GM10248 (cell line): ENCODE measurements at regions not wholly inside any gene's neighbourhood (a gene's known extent, or its start where the extent isn't known, plus 50 kb on each side); places are given as distances from the start of the nearest gene placed in this dataset.

ENCODE experiments used
- CTCF ChIA-PET: fragments of 300-600 bp; sonication (Branson Sonifier 250); formaldehyde crosslinking; extraction: SDS; loops from one replicate; lab custom pipeline; 2021; ENCODE audit warnings: antibody characterized with exemption; lab: Yijun Ruan, JAX
- POLR2A ChIA-PET: fragments of 350-650 bp; sonication (Branson Sonifier 250); formaldehyde crosslinking; extraction: SDS; loops from one replicate; lab custom pipeline; 2020; ENCODE audit warnings: antibody characterized with exemption; lab: Yijun Ruan, JAX
- DNase-seq: peaks from one replicate; pipeline ENCODE4 v3.0.0; 2012; ENCODE audit errors: extremely low spot score
- CTCF ChIP-seq: IDR thresholded peaks from 2 replicates; pipeline ENCODE4 v1.5.1; 2012; ENCODE audit warnings: mild to moderate bottlenecking, low read depth; ENCODE audit errors: extremely low read depth, missing control alignments, control extremely low read depth

GRCh38 chr2:173681881-173682650, 283.1 kb downstream of the SP3 start:
- no peak for TF ChIP-seq CTCF
- POLR2A ChIA-PET, result no interaction called here
- no peak for DNase-seq
- CTCF ChIA-PET, result no interaction called here

- no peak for TF ChIP-seq CTCF
- no peak for DNase-seq
- POLR2A ChIA-PET, result no interaction called here
- CTCF ChIA-PET, result interaction anchor here (2.6 kb wide), 1 partner anchor 9 kb away, joined by 10 read pairs; no protein-coding TSS in a partner anchor
These were observed 280.2 kb downstream of the SP3 start for GRCh38 chr2:173684896-173685459.

- DNase-seq, result no peak
- no peak for TF ChIP-seq CTCF
- ChIA-PET CTCF (no interaction called here), POLR2A (no interaction called here)
These were observed 274.8 kb downstream of the SP3 start for GRCh38 chr2:173690349-173690748.

- TF ChIP-seq CTCF, result no peak
- CTCF ChIA-PET, result no interaction called here
These were observed 273.1 kb downstream of the SP3 start for GRCh38 chr2:173692068-173692467.

GRCh38 chr2:173693044-173693589, 272.1 kb downstream of the SP3 start:
- ChIA-PET POLR2A (no interaction called here), CTCF (no interaction called here)
- DNase-seq, result no peak
- TF ChIP-seq CTCF, result no peak

More at GRCh38 chr2:173692068-173692467, 273.1 kb downstream of the SP3 start:
- POLR2A ChIA-PET, result no interaction called here
- no peak for DNase-seq

GRCh38 chr2:173696274-173696673, 268.9 kb downstream of the SP3 start:
- POLR2A ChIA-PET, result no interaction called here
- TF ChIP-seq CTCF, result no peak
- no peak for DNase-seq
- CTCF ChIA-PET, result no interaction called here
